HG02610 (cell line): ENCODE measurements at regions not wholly inside any gene's neighbourhood (a gene's known extent, or its start where the extent isn't known, plus 50 kb on each side); places are given as distances from the start of the nearest gene placed in this dataset.

ENCODE experiments used
- ATAC-seq: cut with Tn5 transposase; IDR thresholded peaks from one replicate; pipeline ENCODE4 v1.9.1; 2021; ENCODE audit warnings: mild to moderate bottlenecking, moderate library complexity; ENCODE audit not compliant: unreplicated experiment

- no peak for ATAC-seq
Observed at GRCh38 chr17:72487731-72488494, 367.1 kb downstream of the SOX9 start.

- ATAC-seq: no peak
Observed at GRCh38 chr17:72488555-72489271, 367.9 kb downstream of the SOX9 start.

- ATAC-seq: no peak
Observed at GRCh38 chr17:72489272-72489641, 368.4 kb downstream of the SOX9 start.

- ATAC-seq: no peak
Observed at GRCh38 chr17:72491102-72491501, 370.3 kb downstream of the SOX9 start.

- ATAC-seq: no peak
Observed at GRCh38 chr17:72492494-72492893, 371.7 kb downstream of the SOX9 start.

- ATAC-seq: no peak
Observed at GRCh38 chr17:72492941-72493340, 372.1 kb downstream of the SOX9 start.

GRCh38 chr17:72494566-72494965 lies 373.7 kb downstream of the SOX9 start:
- ATAC-seq: no peak

GRCh38 chr17:72496461-72496860 lies 375.6 kb downstream of the SOX9 start:
- ATAC-seq: no peak

- ATAC-seq: no peak
Observed at GRCh38 chr17:72497915-72498314, 377.1 kb downstream of the SOX9 start.

- ATAC-seq: no peak
Observed at GRCh38 chr17:72498364-72499210, 377.8 kb downstream of the SOX9 start.

GRCh38 chr17:72501404-72502370 lies 380.9 kb downstream of the SOX9 start:
- no peak for ATAC-seq

GRCh38 chr17:72502371-72503341 lies 381.8 kb downstream of the SOX9 start:
- ATAC-seq: no peak

GRCh38 chr17:72503556-72503955 lies 382.7 kb downstream of the SOX9 start:
- ATAC-seq: no peak

- no peak for ATAC-seq
Observed at GRCh38 chr17:72504783-72505182, 384.0 kb downstream of the SOX9 start.

GRCh38 chr17:72506773-72507172 lies 386.0 kb downstream of the SOX9 start:
- ATAC-seq: no peak

- no peak for ATAC-seq
Observed at GRCh38 chr17:72507370-72507769, 386.6 kb downstream of the SOX9 start.

GRCh38 chr17:72510351-72511016 lies 389.7 kb downstream of the SOX9 start:
- ATAC-seq: peak; percentile 63

- ATAC-seq: no peak
Observed at GRCh38 chr17:72511242-72511641, 390.4 kb downstream of the SOX9 start.

- no peak for ATAC-seq
Observed at GRCh38 chr17:72511874-72512273, 391.1 kb downstream of the SOX9 start.
